SJCRH30 (cell line): ENCODE measurements at regions not wholly inside any gene's neighbourhood (a gene's known extent, or its start where the extent isn't known, plus 50 kb on each side); places are given as distances from the start of the nearest gene placed in this dataset.

Experiments used
- DNase-seq, 2 experiments: peaks; one replicate each; pipeline ENCODE4 v3.0.0-alpha.2; 2015 to 2020
- H3K27ac ChIP-seq: fragments of 250-450 bp; sonication (Bioruptor Pico); 2 replicates; pipeline ENCODE4 v1.5.1; 2020; ENCODE audit warnings: mild to moderate bottlenecking, moderate library complexity
- H3K27me3 ChIP-seq: fragments of 250-450 bp; sonication (Bioruptor Pico); 2 replicates; pipeline ENCODE4 v1.5.1; 2020; ENCODE audit warnings: mild to moderate bottlenecking, moderate library complexity
- H3K36me3 ChIP-seq: fragments of 250-450 bp; sonication (Bioruptor Pico); 2 replicates; pipeline ENCODE4 v1.5.1; 2020; ENCODE audit warnings: mild to moderate bottlenecking, moderate library complexity
- H3K4me1 ChIP-seq: fragments of 250-450 bp; sonication (Bioruptor Pico); 2 replicates; pipeline ENCODE4 v1.5.1; 2020; ENCODE audit warnings: mild to moderate bottlenecking, moderate library complexity
- H3K4me3 ChIP-seq: fragments of 250-450 bp; sonication (Bioruptor Pico); 2 replicates; pipeline ENCODE4 v1.5.1; 2020; ENCODE audit warnings: mild to moderate bottlenecking, moderate library complexity
- H3K9me3 ChIP-seq: fragments of 250-450 bp; sonication (Bioruptor Pico); replicated peaks from 2 replicates; pipeline ENCODE4 v1.5.1; 2020; ENCODE audit warnings: mild to moderate bottlenecking, moderate library complexity

DNA sequence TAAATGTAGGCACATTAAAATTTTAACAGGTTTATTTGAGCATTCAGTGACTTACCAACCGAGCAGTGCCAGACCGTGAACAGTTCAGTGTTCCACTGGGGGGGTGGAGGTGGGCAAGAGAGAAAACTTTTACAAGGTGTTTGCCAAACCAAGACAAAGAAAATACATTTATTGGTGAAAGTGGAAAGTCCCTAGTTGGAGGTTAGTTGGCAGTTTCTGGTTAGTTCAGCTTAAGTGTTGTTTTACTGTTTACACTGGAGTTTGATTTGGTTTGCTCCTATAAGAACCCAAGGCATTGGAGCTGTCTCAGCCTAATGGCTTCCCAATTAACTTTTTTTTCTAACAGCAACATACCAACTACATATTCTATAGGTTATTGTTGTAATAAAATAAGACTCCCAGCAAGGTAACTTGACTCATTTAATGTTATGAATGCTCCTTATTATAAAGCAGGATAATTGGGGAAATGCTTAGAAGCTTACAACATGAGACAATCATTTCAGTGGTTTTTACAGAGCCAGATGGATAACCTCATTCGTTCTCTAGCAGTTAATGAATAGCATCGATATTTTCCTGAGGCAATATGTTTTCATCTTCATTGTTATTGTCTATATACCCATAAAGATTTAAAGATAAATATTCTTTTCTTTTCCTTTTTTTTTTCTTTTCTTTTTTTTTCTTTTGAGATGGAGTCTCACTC lies 115.8 kb downstream of the ETNK1 start:
- no peak overlapping the region for H3K27ac ChIP-seq
- H3K4me1 ChIP-seq, result no peaks in the 10 kb centered on the region
- no peaks in the 10 kb centered on the region; the same call in 1 of the 2 replicates for H3K27me3 ChIP-seq
- H3K36me3 ChIP-seq, result no peaks in the 10 kb centered on the region
- H3K9me3 ChIP-seq, result no peaks in the 10 kb centered on the region
- DNase-seq, result no peak
- H3K4me3 ChIP-seq, result no peak overlapping the region

DNA sequence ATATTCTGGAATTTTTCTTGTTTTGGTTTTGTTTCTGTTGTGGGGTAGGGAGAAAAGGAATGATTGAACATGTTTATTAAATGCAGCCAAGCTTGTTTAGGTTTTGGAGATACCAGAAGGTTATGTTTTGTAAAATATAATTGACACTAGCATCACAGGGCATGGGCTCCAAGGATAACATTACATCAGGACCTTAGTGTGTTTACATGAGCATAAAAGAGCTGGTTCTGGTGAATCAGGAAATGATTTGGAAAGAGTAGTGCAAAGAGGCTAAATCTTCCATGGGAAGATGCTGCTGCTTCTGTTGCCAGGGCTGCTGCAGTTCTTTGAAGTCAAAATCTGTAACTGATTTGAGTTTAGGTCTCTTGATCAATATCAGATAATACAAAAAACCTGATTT lies 118.7 kb downstream of the ETNK1 start:
- H3K4me3 ChIP-seq, result no peak overlapping the region
- no peaks in the 10 kb centered on the region for H3K36me3 ChIP-seq
- H3K9me3 ChIP-seq, result no peaks in the 10 kb centered on the region
- DNase-seq, result no peak
- no peak overlapping the region for H3K27ac ChIP-seq
- H3K4me1 ChIP-seq, result no peaks in the 10 kb centered on the region
- H3K27me3 ChIP-seq, result no peaks in the 10 kb centered on the region; the same call in 1 of the 2 replicates

DNA sequence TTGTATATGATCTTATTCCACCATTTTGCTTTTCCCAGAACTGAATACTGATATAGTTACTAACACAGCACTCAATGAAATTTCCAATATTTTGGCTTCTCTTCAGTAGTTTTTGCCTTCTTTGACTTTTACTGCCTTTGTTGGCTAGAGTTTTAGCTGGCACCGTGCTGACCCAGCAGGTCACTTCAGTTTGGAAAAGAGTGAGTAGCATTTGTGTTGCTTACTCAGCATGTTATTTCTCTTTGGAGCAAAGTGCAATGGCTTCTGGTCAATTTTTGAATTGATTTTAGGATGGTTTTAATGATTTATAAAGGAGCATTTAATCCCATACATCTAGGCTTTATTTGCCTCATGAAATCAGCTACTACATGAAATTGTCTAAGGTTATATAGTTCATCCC lies 119.2 kb downstream of the ETNK1 start:
- H3K36me3 ChIP-seq, result no peaks in the 10 kb centered on the region
- H3K4me3 ChIP-seq, result no peak overlapping the region
- no peaks in the 10 kb centered on the region for H3K27me3 ChIP-seq
- no peak for DNase-seq
- no peaks in the 10 kb centered on the region for H3K4me1 ChIP-seq
- no peaks in the 10 kb centered on the region for H3K9me3 ChIP-seq
- no peak overlapping the region for H3K27ac ChIP-seq

DNA sequence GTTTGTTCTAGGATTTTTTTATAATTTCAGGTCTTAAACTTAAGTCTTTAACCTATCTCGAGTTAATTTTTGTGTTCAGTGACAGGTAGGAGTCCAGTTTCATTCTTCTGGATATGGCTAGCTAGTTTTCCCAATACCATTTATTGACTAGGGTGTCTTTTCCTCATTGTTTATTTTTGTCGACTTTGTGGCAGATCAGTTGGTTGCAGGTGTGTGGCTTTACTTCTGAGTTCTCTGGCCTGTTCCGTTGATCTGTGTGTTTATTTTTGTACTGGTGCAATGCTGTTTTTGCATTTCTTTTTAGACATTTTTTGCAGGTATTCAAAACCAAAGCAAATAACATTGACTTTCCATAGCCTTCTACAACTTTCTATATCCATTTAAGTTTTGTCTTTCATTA lies 121.7 kb downstream of the ETNK1 start:
- H3K4me3 ChIP-seq, result no peak overlapping the region
- no peak overlapping the region for H3K27ac ChIP-seq
- H3K36me3 ChIP-seq, result no peaks in the 10 kb centered on the region
- no peaks in the 10 kb centered on the region for H3K4me1 ChIP-seq
- DNase-seq, result no peak
- no peaks in the 10 kb centered on the region for H3K27me3 ChIP-seq
- H3K9me3 ChIP-seq, result no peaks in the 10 kb centered on the region

DNA sequence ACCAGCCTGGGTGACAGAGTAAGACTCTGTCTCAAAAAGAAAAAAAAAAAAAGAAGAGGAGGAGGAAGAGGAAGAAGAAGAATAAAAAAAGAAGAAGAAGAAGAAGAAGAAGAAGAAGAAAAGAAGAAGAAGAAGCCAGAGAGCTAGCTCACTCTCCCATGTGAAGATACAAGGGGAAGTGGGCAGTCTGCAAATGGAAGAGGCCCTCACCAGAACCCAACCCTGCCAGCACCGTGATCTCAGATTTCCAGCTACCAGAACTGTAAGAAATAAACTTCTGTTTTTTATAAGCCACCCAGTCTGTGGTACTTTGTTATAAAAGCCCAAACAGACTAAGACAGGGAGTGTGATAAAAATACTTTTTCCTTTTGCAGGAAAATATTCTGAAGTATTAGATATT lies 130.7 kb downstream of the ETNK1 start:
- H3K36me3 ChIP-seq, result no peaks in the 10 kb centered on the region
- H3K4me1 ChIP-seq, result no peaks in the 10 kb centered on the region
- no peaks in the 10 kb centered on the region for H3K27me3 ChIP-seq
- no peak for DNase-seq
- no peak overlapping the region for H3K27ac ChIP-seq
- H3K4me3 ChIP-seq, result no peak overlapping the region
- H3K9me3 ChIP-seq, result no peaks in the 10 kb centered on the region

DNA sequence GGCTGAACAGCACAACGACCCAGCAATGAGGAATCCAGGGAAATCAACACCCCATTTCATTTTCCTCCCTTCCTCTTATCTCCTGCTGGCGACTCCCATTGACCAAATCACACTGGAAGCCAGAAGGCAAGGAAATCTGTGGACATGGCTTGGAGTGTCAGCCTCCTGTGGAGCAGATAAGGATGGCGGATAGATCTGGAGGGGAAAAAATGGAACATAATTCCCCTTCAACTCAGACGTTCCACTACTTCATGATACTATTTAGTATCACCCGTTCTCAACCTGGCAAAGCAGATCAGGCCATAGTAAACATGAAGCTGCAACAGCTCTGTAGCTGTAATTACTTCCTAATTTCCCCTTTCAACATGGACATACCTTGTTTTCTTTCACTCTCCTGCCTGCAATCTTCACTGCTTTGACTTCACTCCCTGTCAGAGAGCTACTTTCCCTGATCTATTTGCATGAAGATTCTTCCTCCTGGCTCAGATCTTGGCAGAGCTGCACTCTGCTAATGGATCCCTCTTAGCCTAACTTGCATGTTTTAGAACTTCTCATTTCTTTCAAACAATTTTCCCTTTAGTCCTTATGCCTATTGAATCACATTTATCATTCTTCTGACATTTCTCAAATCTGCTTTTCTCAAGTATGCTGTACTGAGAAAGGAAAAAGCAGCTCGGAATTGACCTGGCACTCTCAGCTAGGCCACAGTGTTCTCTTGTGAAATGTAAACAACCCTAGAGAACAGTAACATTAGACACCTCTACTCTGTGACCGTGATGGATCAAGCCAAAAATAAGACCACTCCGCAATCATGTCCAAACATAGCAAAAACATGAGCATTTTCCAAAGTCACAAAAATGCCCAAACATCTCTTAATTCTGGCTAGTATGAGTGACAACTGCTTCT lies 135.1 kb downstream of the ETNK1 start:
- H3K9me3 ChIP-seq, result no peaks in the 10 kb centered on the region
- H3K27ac ChIP-seq, result no peak overlapping the region
- no peaks in the 10 kb centered on the region for H3K36me3 ChIP-seq
- DNase-seq, result no peak
- H3K4me1 ChIP-seq, result no peaks in the 10 kb centered on the region
- no peaks in the 10 kb centered on the region for H3K27me3 ChIP-seq
- H3K4me3 ChIP-seq, result no peak overlapping the region

DNA sequence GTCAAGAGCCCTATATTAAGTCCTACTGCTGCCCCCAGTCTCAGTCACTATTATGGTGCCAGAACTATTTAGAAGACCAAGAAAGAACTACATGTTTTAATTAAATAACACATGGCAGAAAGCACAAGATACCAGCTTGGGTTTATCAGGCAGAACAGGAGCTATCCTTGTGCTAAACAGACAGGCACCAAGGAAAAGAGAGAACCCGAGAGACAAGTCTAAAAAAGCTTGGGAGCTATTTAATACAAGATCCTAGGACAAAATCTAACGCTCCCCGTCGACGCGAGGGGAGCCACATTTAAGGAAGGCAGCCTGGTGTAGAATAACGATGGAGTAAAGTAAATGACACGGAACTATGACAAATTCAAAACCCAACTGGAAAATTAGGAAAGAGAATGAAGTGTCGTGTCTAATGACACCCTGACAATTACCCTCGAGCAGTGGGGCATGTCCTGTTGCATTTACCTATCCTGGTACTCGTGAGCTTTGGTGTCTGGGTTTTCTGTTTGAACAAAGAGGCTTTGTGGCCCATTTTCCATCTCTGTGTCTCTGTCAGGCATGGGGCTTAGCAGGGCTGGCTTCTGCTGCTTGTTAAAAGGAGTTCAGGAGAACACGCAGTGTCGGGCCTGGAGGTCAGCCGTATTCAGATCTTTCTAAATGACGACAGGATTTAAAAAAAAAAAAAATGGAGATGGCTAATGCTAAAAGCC lies 140.6 kb downstream of the ETNK1 start:
- Histone ChIP-seq H3K4me3 (no peak overlapping the region), H3K9me3 (no peaks in the 10 kb centered on the region), H3K27ac (no peak overlapping the region), H3K4me1 (no peaks in the 10 kb centered on the region), H3K36me3 (no peaks in the 10 kb centered on the region), H3K27me3 (no peaks in the 10 kb centered on the region)
- peak in 1 of 2 experiments; percentile 5 for DNase-seq

DNA sequence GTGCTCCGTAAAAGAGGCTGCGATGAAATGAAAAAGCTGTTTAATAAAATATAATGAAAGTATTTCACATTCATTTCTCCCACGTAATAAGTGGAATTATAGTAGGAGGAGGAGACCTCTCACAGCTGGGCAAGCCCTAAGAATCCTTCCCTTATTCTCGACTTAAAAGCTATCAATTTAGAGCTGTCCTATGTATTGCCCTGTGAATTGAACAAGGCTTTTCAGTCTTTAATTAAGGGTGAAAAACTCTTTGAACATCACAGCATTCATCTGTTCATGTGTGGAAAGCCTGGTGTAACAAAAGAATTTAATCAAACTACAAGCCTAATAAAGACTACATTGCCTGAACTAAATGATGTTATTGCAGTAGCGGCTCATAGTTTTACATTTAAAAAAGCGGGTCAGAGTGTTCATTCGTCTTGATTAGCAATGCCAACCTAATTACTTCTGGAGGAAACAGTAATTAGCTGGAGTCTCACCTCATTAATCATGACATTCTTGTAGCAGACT lies 142.0 kb downstream of the ETNK1 start:
- no peak for DNase-seq

DNA sequence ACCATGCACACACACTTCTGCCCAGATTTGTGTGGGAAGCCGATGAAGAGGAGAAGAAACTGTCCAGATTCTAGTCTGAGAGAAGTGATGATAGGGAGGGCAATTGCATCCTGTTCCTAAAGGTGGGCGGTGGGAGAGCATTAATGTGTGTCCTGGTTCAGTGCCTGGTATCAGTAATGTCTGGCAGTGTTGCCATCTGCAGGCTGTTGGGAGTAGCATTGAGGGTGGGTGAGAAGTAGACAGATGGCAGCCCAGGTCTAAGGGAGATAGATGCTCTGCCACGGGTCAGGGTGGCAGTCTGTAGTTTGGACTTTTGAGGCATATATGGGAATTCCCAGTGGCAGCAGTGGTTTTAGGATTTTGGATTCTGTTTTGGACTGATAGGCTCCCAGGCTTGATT lies 156.4 kb downstream of the ETNK1 start:
- no peaks in the 10 kb centered on the region for H3K4me1 ChIP-seq
- H3K4me3 ChIP-seq, result no peak overlapping the region
- H3K27ac ChIP-seq, result no peak overlapping the region
- H3K36me3 ChIP-seq, result no peaks in the 10 kb centered on the region
- DNase-seq, result no peak
- H3K9me3 ChIP-seq, result no peaks in the 10 kb centered on the region
- no peaks in the 10 kb centered on the region for H3K27me3 ChIP-seq

More for the DNA sequence above, 142.0 kb downstream of the ETNK1 start:
- Histone ChIP-seq H3K27me3 (no peaks in the 10 kb centered on the region), H3K4me1 (no peaks in the 10 kb centered on the region), H3K27ac (no peak overlapping the region), H3K36me3 (no peaks in the 10 kb centered on the region), H3K9me3 (no peaks in the 10 kb centered on the region), H3K4me3 (no peak overlapping the region)

DNA sequence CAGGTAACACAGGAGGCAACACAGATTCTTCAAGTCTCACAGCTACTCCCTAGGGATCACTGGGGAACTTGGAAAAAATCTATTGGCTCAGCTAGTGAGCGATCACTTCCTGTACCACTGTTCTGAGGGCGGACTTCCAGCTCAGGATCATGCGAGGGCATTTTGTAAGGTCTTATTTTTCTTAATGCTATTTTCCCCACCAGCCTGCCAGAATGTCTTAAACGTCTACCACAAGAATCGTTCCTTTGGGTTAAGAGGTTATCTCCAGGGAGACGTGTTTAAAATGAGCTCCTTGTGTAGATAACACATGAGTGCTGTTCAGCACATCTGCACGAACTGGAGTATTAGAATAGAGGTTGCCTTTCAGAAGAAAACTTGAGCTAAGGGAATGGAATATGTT lies 162.6 kb downstream of the ETNK1 start:
- H3K9me3 ChIP-seq, result no peaks in the 10 kb centered on the region
- H3K4me3 ChIP-seq, result no peak overlapping the region
- no peaks in the 10 kb centered on the region for H3K36me3 ChIP-seq
- H3K27ac ChIP-seq, result no peak overlapping the region
- no peak for DNase-seq
- H3K27me3 ChIP-seq, result no peaks in the 10 kb centered on the region
- H3K4me1 ChIP-seq, result no peaks in the 10 kb centered on the region

DNA sequence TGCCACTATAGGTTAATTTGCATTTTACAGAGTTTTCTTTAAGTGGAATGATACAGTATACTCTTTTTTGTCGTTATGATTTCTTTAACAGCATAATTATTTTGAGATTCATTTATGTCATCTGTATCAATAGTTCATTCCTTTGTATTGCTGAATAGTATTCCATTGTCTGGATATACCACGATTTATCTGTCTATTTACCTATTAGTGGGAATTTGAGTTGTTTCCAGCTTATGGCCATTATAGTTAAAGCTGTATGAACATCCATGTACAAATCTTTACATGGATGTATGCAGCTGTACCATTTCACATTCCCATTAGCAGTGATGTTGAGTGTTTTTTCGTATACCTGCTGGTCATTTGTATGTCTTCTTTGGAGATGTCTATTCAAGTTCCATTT lies 163.9 kb downstream of the ETNK1 start:
- H3K9me3 ChIP-seq, result no peaks in the 10 kb centered on the region
- H3K27ac ChIP-seq, result no peak overlapping the region
- no peaks in the 10 kb centered on the region for H3K4me1 ChIP-seq
- H3K27me3 ChIP-seq, result no peaks in the 10 kb centered on the region
- DNase-seq, result no peak
- no peaks in the 10 kb centered on the region for H3K36me3 ChIP-seq
- no peak overlapping the region for H3K4me3 ChIP-seq

DNA sequence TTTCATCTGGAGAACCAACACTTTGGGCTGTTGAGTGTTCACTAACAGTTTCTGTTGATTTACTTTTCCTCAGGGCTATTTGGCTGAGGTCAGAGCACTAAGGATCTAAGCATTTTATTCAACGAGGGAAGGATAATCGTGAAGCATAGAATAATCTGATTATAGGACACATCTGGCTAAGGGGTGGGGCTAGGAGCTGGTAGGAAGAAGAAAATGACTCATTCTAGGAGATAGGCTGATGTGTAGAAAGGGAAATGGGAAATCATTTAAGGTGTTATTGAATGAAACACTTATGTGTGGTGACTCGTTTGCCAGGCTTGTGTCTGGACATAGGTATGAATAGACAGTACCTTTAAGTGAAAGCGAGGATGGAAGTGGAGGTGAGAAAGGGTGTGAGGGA lies 167.2 kb downstream of the ETNK1 start:
- no peak overlapping the region for H3K27ac ChIP-seq
- H3K4me3 ChIP-seq, result no peak overlapping the region
- no peaks in the 10 kb centered on the region for H3K36me3 ChIP-seq
- H3K9me3 ChIP-seq, result no peaks in the 10 kb centered on the region
- DNase-seq, result no peak
- no peaks in the 10 kb centered on the region for H3K27me3 ChIP-seq
- no peaks in the 10 kb centered on the region for H3K4me1 ChIP-seq

DNA sequence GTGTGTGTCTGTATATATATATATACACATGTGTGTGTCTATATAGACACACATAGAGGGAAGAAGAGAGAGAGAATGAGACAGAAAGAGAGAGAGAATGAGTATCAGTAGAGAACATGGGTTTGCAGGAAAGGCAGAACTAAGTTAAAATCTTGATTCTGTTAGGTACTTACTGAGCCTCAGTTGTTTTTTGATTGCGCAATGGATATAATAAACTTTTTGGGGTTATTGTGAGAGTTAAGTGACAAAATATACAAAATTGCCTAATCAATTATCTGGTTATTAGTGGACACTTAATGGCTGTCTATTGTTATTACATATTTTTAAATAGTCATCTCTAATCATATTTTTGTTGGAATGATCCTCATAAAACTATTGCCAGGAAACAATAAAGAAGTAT lies 169.0 kb downstream of the ETNK1 start:
- Histone ChIP-seq H3K9me3 (no peaks in the 10 kb centered on the region), H3K36me3 (no peaks in the 10 kb centered on the region), H3K4me3 (no peak overlapping the region), H3K4me1 (no peaks in the 10 kb centered on the region), H3K27me3 (no peaks in the 10 kb centered on the region), H3K27ac (no peak overlapping the region)
- DNase-seq, result no peak

DNA sequence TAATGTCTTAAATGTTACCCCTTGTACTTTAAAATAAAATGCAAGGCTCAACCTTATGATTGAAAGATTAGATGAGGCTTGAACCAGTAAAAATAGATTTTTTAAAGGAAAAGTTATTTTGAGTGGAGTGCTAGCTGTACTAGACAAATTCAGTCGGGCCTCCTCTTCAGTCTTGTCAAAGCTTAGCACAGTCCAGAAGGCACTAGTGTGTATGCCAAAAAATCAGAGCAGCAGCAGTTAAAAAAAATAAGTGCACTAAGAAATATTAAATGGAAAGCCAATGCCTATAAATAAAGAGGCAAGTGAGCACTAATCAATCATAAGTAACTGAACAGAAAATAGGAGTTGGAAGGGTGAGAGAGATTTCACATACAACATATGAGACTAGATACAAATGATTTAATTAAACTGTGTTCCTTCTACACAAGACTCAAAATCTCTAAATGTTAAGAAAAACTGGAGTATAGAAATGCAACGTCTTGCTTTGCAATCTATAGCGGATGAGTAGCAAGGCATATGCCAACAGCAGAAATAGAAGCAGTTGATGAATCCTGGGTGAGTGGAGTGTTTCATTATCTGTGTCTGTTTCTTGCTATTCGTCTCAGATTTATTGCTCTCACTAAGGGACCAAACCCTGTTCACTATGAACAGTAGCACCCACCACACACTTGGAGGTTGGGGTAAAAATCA lies 172.1 kb downstream of the ETNK1 start:
- Histone ChIP-seq H3K27ac (no peak overlapping the region), H3K27me3 (no peaks in the 10 kb centered on the region), H3K4me1 (no peaks in the 10 kb centered on the region), H3K4me3 (no peak overlapping the region), H3K36me3 (no peaks in the 10 kb centered on the region), H3K9me3 (no peaks in the 10 kb centered on the region)
- DNase-seq, result no peak
